SU-DHL-6 (cell line): ENCODE measurements at regions not wholly inside any gene's neighbourhood (a gene's known extent, or its start where the extent isn't known, plus 50 kb on each side); places are given as distances from the start of the nearest gene placed in this dataset.

Experiments used
- EZH2phosphoT487 ChIP-seq: fragments of 200-600 bp; sonication (generic), shearing (Covaris generic); conservative IDR thresholded peaks from 2 replicates; pipeline ENCODE4 v1.6.1; 2018; ENCODE audit warnings: mild to moderate bottlenecking, antibody characterized with exemption, low read length, moderate library complexity, mixed read lengths
- TF ChIP-seq, protein P1 (sequence below): fragments of 200-600 bp; sonication (generic); IDR thresholded peaks from one replicate; pipeline ENCODE4 v1.5.1; 2017; ENCODE audit warnings: antibody characterized with exemption, mild to moderate bottlenecking, low read length, moderate library complexity; ENCODE audit not compliant: insufficient read depth, poor library complexity, severe bottlenecking

DNA sequence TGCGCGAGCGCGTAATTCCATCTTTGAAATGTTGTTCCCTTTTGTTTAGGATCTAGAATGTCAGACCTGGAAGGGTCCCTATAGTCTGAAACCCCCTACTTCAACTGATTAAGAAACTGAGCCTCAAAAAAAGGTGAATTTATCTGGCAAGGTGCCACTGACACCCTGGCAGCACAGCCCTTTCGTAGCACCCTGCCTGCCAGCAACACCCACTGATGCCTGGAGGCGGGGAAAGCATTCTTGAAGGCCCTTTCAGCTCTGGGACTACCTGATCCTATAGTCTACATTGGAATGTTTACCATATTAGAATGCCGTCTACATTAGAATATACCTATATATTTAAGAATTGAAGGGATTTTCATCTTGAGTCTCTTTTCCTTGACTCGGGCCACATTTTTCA, 542.3 kb downstream of the BUD13 start:
- TF ChIP-seq, protein P1, sequence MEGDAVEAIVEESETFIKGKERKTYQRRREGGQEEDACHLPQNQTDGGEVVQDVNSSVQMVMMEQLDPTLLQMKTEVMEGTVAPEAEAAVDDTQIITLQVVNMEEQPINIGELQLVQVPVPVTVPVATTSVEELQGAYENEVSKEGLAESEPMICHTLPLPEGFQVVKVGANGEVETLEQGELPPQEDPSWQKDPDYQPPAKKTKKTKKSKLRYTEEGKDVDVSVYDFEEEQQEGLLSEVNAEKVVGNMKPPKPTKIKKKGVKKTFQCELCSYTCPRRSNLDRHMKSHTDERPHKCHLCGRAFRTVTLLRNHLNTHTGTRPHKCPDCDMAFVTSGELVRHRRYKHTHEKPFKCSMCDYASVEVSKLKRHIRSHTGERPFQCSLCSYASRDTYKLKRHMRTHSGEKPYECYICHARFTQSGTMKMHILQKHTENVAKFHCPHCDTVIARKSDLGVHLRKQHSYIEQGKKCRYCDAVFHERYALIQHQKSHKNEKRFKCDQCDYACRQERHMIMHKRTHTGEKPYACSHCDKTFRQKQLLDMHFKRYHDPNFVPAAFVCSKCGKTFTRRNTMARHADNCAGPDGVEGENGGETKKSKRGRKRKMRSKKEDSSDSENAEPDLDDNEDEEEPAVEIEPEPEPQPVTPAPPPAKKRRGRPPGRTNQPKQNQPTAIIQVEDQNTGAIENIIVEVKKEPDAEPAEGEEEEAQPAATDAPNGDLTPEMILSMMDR: no peak
- no peak for TF ChIP-seq EZH2phosphoT487
